ACHN (cell line): ENCODE measurements at regions not wholly inside any gene's neighbourhood (a gene's known extent, or its start where the extent isn't known, plus 50 kb on each side); places are given as distances from the start of the nearest gene placed in this dataset.
A peak's percentile ranks its signal among the peaks of the same experiment; 100 is the strongest.
"Not testable (repeated sequence)": the region's sequence is repeated elsewhere in the genome, so short reads cannot be mapped to it uniquely, and the experiment has no call there.

ENCODE experiments used
- DNase-seq: peaks from one replicate; pipeline ENCODE4 v3.0.0-alpha.2; 2015
- in situ Hi-C: cut with HindIII; loops from 2 replicates; pipeline ENCODE4 v1.10.0; 2017; ENCODE audit warnings: low sequenced_read_pairs, low pct_ligation_motif_present, low pct_unique_long_range_greater_than_20kb

DNA sequence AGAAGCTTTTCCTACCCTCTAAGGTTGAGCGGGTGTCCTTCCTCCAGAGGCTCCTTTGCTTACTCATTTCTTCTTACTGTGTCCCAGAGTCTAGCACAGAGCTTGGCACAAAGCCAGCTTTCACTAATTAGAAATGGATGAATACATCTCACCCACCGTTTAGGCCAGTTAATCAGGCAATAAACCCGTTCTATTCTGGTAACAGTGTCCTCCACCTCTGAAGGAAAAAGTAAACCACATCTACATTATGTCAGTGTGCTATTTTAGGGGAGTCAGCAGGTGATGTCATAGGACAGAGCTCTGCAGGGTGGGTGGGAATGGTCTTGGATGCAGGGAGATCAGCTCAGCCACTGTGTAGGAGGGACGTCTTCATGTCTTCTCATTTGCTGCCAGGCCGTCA is 109.2 kb downstream of the OSTF1 start:
- DNase-seq, result no peak

DNA sequence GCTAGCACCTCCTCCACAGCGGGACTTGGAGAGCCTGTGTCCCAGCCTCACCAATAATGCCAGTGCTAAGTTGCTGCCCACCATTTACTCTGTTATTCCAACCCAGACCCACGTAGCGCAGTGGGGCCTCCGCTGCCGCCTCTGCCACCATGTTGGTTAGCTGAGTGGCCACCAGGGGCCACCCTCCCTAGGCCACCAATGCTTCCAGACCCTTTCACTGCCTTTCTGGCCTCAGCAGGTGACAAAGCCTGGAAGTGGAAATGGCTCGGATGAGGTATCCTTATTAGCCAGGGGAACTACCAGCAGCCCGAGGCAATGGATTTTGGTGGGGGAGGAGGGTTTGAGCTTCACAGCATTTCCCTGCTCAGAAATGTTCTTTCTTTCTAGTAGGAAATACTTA is 110.1 kb downstream of the OSTF1 start:
- in situ Hi-C loops, result no loop called here
- no peak for DNase-seq

More for the DNA sequence above, 109.2 kb downstream of the OSTF1 start:
- in situ Hi-C loops, result no loop called here

DNA sequence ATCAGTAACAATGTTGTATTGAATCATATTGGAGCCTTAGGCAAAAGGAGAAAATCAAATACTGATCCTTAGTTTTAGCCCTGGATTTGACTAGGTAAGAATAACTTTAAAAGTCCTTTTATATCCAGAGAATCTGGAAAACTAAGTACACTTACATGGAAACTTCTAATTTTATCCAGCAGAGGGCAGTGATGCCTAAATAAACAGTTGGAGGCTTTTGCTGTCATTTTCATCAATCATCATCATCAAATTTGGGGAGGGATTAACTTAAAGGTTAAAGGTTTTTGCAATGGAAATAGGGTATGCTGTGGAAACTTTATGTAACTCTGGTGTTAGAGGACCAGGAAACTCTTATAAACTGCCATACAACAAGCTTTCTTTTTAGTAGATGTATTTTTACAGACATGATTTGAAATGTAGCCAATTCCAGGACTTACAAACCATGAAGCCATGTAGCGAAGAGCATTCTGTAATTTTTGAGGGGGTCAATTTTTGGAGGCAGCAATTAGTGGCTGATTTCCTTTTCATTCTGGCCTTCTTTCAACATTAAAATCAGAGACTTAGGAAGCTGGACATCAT is 112.7 kb downstream of the OSTF1 start:
- peak; percentile 45 for DNase-seq
- in situ Hi-C loops, result no loop called here

DNA sequence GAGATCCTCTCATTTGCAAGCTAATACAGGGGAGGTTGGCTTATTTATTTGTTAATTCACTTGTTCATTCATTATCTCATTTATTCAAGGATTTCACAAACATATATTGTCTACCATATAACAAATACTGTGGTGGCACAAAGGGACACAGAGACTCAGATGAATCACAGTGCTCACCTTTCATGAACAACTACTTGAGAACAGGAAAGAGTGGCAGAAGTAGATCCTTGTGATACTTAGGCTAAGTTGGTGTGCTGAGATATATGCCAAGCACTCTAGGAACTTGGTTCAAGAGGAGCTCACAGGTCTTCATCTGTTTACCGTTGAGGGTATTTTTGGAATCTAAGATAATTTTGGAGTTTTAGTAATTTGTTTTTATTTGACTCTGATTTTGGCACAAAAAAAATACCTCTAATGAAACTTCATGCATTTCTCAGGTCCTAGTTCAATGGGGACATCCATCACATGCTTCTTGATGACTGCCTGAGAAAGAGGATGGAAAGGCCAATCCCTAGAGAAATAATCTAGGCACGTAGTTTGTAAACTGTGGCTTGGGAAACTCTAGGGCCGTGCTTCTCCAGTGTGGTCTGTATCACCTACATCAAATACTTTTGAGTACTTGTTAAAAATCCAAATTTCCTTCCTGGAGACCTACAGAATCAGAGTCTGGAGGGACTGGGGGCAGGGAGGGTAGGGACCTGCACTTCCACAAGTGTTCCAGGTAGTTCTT is 113.3 kb downstream of the OSTF1 start:
- in situ Hi-C loops, result no loop called here
- no peak for DNase-seq

DNA sequence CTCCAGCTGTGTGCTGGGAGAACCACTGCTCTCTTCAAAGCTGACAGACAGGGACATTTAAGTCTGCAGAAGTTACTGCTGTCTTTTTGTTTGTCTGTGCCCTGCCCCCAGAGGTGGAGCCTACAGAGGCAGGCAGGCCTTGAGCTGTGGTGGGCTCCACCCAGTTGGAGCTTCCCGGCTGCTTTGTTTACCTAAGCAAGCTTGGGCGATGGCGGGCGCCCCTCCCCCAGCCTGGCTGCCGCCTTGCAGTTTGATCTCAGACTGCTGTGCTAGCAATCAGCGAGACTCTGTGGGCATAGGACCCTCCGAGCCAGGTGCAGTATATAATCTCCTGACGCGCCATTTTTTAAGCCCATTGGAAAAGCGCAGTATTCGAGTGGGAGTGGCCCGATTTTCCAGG is 119.7 kb downstream of the OSTF1 start:
- DNase-seq, in situ Hi-C loops: not testable (repeated sequence)

DNA sequence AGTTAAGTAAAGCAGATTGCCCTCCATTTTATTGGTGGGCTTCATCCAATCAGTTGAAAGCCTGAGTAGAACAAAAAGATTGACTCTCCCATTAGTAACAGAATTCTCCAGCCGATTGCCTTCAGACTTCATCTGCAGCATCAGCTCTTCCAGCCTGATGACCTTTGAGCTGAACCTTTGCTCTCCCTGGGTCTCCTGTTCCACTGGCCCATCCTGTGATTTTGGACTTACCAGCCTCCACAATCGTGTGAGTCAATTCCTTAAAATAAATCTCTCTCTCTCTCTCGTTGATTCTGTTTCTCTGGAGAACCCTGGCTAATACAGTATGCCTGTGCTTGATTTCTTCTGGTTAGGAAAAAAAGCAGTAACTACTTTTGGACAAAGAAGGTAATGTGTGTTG is 121.9 kb downstream of the OSTF1 start:
- in situ Hi-C loops, result no loop called here
- DNase-seq, result no peak

DNA sequence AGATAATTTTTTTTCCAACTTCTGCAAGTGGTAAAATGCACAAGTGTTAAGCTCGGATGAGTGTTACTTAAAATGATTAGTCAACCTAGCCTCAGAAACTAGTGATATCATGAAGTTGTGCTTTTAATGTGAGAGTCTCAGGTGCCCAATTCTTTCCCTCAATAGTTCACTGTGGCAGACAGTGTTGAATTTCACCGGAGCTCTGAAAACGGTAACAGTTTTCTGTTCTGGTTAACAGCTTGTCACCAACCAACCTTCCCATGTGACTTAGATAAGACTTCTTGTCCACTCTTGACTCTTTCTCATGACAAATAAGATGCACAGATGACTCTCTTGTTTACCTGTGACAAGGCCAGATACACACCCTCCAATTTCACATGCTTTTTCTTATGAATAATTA is 125.5 kb downstream of the OSTF1 start:
- in situ Hi-C loops, result no loop called here

DNA sequence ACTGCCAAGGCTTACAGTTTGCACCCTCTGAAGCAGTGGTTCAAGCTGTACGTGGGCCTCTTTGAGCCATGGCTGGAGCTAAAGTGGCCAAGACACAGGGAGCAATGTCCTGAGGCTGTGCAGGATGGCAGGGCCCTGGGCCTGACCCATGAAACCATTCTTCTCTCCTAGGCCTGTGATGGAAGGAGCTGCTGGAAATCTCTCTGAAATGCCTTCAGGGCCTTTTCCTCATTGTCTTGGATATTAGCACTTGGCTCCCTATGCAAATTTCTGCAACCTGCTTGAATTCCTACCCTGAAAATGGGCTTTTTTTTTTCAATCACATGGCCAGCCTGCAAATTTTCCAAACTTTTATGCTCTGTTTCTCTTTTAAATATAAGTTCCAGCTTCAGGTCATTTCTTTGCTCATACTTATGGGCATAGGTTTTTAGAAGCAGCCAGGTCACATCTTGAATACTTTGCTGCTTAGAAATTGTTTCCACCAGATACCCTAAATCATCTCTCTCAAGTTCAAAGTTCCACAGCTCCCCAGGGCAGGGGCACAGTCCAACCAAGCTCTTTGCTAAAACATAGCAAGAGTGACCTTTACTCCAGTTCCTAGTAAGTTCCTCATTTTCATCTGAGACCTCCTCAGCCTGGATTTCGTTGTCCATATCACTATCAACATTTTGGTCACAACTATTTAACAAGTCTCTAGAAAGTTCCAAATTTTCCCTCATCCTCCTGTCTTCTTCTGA is 138.3 kb downstream of the OSTF1 start:
- no peak for DNase-seq
- in situ Hi-C loops, result no loop called here

More for the DNA sequence above, 125.5 kb downstream of the OSTF1 start:
- DNase-seq, result no peak

DNA sequence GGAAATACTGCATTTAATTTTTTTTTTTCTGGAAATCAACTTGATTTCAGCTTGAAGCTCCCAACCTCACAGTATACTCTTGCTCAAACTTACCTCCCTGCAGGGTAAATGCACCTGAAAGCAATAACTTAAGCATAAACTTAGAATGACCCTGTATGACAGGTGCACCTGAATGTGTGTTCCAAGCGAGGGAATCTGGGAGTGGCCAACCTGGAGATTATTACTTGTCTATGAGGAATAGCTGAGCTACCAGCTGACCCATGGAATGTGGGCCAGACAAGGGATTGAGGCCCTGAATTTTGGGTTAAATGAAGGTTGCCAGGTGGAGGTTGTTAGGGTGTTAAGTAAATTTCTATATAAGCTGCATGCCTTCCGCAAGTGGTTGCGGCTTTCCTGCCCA is 140.6 kb downstream of the OSTF1 start:
- in situ Hi-C loops, result no loop called here
- DNase-seq, result no peak

DNA sequence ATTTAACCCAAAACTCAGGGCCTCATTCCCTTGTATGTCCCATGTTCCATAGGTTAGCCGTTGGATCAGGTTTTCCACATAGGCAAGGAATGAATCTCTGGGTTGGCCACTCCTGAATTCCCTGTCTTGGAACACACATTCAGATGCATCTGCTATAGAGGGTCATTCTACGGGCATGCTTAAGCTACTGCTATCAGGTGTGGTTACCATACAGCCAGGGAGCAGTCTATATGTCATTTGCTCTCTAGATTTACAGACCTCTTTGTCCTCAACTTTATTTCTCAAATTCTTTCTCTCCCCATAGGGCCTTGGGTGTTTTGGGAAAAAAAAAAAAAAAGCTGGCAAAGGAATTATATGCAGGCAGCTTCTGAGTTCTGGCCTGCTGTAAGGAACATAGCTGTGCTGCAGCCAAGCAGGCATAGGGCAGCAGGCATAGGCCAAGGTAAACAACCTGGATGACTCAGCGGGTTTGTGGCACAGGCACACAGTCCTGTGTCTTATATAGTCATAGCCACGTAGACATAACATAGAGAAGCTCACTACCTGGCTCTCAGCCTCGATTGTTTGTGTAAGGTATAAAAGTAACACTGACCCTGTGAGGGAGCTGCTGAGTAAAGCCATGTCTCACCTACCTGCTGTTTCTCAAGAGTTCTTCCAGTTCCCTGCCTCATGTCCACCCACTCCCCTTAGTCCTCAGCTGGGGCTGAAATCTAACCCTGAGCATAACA is 141.5 kb downstream of the OSTF1 start:
- in situ Hi-C loops, result no loop called here

DNA sequence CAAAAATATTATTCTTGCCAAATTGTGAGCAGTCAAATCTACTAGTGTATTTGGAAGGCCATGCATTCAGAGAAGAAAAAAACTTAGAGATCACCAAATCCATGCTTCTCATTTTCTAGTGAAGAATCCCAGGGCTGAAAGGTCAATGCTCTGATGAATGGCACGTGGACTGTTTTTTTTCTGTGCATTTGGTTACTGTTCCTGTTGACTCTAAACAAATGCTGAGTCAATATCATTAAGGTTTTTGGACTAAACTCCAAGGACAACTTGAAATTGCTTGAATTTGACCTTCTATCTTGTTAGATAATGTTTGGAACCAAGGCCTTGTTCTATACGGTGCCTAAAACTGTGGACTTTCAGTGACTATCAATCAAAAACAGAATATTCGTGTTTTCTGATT is 142.2 kb downstream of the OSTF1 start:
- in situ Hi-C loops, result no loop called here
- no peak for DNase-seq

More for the DNA sequence above, 141.5 kb downstream of the OSTF1 start:
- DNase-seq, result no peak

DNA sequence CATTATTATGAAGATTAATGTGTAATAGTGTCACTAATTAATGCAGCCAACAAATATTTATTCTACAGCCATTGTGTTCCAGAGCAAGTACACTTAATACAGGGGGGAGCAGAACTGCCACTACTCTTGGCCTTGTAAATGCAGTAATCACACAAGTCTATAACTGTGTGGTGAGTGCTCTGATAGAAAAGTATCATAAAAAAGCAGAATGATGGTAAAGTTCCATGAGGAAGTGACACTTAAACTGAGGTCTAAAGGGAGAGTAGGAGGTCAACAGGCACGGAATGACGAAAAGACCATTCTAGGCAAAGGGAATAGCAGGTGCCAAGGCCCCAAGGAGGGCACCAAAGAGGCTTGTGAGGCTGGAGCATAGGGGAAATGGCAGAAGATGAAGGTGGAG is 142.9 kb downstream of the OSTF1 start:
- no peak for DNase-seq
- in situ Hi-C loops, result no loop called here

DNA sequence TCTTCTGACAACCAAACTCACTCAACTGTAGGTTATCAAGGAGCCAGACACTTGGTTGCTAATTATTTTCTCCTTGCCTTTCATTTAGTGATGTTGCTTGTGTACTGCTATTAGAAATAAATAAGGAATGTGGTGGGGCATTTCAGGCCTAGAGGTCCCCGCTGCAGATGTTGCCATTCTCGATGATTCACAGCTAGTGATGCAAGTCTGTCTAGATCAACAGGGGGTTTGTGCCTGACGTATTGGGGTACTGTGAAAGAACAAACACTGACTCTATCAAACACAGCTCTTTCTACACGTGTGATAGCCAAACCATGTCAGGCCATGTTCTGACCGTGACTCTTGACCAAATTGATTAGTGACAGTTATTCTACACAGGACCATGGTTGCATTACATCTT is 144.7 kb downstream of the OSTF1 start:
- no peak for DNase-seq
- in situ Hi-C loops, result no loop called here

DNA sequence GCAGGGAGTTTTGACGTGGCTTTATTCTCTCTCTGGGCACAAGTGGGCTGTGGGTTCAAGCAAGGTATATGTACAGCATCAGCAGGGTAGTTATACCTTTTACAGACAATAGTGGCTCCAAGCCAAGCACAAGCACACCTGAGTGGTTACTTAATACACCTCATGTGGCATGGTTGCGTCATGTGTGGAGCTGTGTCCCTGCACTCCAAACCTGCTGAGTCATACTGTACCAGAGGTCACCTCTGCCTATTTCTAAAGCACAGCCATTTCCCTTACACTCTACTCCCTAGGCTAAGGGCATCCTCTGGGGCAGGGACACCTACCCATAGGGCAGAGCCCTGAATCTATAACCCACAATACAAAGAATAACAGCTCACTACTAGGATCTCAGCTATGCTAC is 147.3 kb downstream of the OSTF1 start:
- in situ Hi-C loops, result no loop called here
- no peak for DNase-seq

DNA sequence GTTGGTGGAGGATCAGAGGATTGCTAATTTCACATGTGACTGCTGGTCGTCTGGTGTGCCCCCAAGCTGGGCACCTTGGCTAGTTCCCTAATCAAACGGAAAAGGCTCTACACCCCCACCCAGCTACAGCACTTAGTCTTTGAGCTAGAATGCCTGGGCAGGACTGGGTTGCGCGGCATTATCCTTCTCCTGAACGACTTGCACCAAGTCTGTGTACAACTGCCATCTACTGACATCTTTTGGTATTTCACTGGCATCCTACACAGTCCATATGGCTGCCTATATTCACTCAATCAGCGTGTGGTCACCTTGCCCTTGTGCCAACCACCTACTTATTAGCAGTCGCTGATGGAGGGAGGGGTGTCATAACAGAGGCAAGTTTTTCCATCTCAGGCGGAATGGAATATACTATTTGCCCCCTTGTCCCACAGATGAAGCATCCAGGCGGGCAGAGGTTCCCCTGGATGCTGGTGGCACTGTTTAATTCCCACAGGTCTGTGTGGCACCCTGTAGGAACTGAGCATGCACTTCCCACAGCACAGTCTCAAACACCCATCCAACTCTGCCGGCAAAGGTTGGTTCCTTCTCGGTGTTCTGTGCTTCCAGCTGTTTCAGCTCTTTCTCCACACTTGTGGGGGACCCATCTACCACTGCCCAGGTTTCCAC is 150.1 kb downstream of the OSTF1 start:
- in situ Hi-C loops, result no loop called here
- DNase-seq, result peak; percentile 42

DNA sequence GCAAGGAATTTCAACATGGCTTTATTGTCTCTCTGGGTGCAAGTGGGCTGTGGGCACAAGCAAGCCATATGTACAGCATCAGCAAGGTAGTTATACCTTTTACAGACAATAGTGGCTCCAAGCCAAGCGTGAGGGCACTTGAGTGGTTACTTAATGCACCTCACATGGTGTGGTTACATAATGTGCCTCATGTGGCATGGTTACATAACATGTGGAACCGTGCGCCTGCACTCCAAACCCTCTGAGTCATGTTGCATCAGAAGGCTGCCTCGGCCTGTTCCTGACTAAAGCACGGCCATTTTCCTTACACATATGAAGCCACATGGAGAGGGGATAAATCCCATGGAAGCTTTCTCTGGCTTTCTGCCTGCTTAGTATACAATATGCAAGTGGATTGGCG is 150.9 kb downstream of the OSTF1 start:
- no peak for DNase-seq
- in situ Hi-C loops, result no loop called here

DNA sequence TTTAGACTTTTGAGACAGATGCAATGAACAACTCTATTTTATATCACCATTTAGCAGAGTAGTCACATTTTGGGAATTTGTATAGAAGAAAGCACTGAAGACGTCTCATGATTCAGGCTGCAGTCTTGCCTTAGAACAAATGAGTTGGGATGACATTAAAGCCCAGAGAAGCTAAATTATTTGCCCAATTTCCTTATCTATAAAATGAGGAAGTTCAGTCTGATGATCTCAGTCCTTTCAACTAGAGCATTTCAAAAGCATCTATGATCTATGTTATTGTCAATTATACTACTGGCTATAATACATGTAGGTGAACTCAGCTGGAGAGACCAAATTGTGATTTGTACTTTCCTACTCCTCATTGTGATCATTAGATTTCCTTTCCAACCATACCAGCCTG is 154.1 kb downstream of the OSTF1 start:
- no peak for DNase-seq
- in situ Hi-C loops, result no loop called here

DNA sequence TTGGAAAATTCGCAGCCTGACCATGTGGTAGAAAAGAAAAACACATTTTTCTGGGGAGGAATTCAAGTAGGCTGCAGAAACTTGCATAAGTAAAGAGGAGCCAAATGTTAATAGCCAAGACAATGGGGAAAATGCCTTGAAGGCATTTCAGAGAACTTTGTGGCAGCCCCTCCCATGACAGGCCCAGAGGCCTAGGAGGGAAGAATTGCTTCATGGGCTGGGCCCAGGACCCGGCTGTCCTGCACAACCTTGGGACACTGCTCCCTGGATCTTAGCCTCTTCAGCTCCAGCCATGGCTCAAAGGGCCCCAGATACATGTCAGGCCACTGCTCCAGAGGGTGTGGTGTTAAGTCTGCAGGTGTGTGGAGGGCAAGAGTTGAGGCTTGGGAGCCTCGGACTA is 158.6 kb downstream of the OSTF1 start:
- in situ Hi-C loops, result no loop called here
- DNase-seq, result no peak

DNA sequence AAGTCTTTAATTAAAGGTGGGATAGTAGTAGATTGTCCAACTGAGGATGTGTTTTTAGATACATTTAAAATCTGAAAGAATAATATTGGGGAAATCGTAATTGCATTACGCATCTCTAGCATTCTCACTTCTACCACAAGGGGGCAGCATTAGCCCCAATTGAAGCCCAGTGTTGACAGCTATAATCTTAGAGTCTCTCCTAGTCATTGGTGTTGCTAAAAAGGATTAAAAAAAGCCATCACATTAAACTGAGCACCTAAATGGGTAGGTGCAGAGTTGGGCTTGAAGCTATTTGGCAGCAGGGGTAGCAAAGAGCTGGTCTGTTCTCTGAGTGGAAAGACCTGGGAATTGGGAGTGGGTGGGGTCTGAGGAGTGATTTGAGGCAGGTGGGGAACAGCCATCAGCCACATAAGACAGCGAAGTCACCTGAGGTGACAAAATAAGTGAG is 177.2 kb downstream of the OSTF1 start:
- DNase-seq, result peak; percentile 38
- in situ Hi-C loops, result no loop called here
